ENCODE measurements at regions not wholly inside any gene's neighbourhood (a gene's known extent, or its start where the extent isn't known, plus 50 kb on each side); places are given as distances from the start of the nearest gene placed in this dataset.
A peak's percentile ranks its signal among the peaks of the same experiment; 100 is the strongest.

DNA sequence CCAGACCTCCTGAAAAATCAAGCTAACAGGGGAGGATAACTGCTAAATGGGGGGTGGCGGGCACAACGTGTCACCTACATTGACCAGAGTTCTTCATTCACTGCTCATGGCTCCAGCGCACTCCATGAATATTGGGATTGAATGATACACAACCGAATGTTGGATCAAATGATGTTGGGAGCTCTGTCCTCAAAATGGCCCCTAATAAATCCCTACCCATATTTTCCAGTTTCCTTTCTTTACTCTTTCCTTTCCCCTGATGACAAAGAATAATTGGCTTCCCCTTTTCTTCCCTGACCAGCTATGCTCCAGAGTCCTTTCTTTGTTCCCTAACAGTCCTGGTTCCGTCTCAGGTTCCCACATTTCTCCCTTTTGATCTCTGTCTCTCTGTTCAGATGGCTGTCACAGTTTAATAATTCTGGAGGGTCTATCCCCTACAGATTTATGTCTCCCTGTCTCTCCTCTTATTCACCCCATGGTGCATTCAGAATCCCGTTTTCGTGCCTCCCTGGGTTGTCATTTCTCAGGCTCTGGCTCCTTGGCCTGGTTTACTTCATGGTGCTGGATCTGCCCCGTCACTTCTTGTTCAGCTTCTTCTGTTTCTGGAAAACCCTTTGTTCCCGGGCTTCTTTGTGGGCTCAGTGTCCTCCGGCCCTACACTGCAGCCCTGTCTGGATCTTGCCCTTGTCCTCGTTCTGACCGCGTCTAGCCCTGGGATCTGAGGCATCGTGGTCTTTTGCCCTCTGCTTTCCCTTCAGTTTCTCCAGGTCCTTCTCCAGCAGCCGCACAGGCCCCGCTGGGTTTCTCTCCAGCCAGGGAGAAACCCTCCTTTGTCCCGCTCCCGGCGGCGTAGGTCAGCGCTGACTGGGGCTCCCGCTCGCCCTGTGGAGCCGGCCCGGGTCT, 78.3 kb downstream of the NDUFS5 start (continued):
- TF ChIP-seq, protein P1, sequence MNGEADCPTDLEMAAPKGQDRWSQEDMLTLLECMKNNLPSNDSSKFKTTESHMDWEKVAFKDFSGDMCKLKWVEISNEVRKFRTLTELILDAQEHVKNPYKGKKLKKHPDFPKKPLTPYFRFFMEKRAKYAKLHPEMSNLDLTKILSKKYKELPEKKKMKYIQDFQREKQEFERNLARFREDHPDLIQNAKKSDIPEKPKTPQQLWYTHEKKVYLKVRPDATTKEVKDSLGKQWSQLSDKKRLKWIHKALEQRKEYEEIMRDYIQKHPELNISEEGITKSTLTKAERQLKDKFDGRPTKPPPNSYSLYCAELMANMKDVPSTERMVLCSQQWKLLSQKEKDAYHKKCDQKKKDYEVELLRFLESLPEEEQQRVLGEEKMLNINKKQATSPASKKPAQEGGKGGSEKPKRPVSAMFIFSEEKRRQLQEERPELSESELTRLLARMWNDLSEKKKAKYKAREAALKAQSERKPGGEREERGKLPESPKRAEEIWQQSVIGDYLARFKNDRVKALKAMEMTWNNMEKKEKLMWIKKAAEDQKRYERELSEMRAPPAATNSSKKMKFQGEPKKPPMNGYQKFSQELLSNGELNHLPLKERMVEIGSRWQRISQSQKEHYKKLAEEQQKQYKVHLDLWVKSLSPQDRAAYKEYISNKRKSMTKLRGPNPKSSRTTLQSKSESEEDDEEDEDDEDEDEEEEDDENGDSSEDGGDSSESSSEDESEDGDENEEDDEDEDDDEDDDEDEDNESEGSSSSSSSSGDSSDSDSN (IDR thresholded peaks at IDR 0.05; ENCODE audit: borderline replicate concordance in 1 of 2, low read depth in 2 of 2, low read length in 2 of 2), result peak in 1 of 2 experiments; percentile 26; a peak in 1 of 4 replicates

GRCh38 chr1:39105061-39105840, 79.1 kb downstream of the NDUFS5 start:
- Histone ChIP-seq H2AFZ (ENCODE audit: low read depth, low read length) (peak overlapping the region; percentile 93), H3K9ac (ENCODE audit: insufficient read depth in 1 of 2, low read depth in 2 of 2, low read length in 2 of 2) (peak overlapping the region; percentile 63 to 92), H3K4me3 (peak overlapping the region; percentile 53), H3K27ac (ENCODE audit: extremely low read depth, low read depth, low read length) (peak overlapping the region; percentile 52), H3K27me3 (ENCODE audit: control insufficient read depth in 2 of 2, insufficient read depth in 2 of 2, low read length in 2 of 2) (no peaks in the 10 kb centered on the region), H4K20me1 (replicated peaks; ENCODE audit: control insufficient read depth, insufficient read depth, low read length) (no peaks in the 10 kb centered on the region), H3K79me2 (ENCODE audit: control insufficient read depth, insufficient read depth, low read length) (peaks cover 35% of the 10 kb centered on the region), H3K9me3 (replicated peaks; ENCODE audit: control insufficient read depth, insufficient read depth, low read depth, low read length) (no peaks in the 10 kb centered on the region), H3K36me3 (ENCODE audit: control insufficient read depth, insufficient read depth, low read length) (no peaks in the 10 kb centered on the region), H3K4me2 (ENCODE audit: insufficient read depth, low read length) (peak overlapping the region; percentile 80), H3K4me1 (replicated peaks in 1 of 2; ENCODE audit: control insufficient read depth in 2 of 2, insufficient read depth in 2 of 2, low read length in 2 of 2) (peaks cover 22 to 43% of the 10 kb centered on the region in 2 experiments), H3K9me1 (ENCODE audit: control insufficient read depth, insufficient read depth, low read length) (no peaks in the 10 kb centered on the region)
- CTCF ChIA-PET (ENCODE audit: low intra/inter-chr PET ratio), result interaction anchor here (0.6 kb wide), 1 partner anchor 64 kb away, joined by 3 read pairs; no protein-coding TSS in a partner anchor
- in situ Hi-C loops (cut with MboI) (no loop called here), intact Hi-C loops (cut with micrococcal nuclease) (loop anchor here (10.0 kb wide), 2 partner anchors 310 to 610 kb away; no protein-coding TSS in a partner anchor)
- no peak for FAIRE-seq
- POLR2A ChIA-PET, result interaction anchor here (0.8 to 1.9 kb wide), 7 partner anchors 9 to 144 kb away, joined by 3 to 9 read pairs (median 3); no protein-coding TSS in a partner anchor
- 2% methylated on average over 76 of the region's 116 CpGs for WGBS (ENCODE audit: insufficient coverage, low coverage, missing lambda C conversion rate)
- ATAC-seq, result peak; percentile 83
- no TSS peak for BruUV-seq (replicated peaks)
- DNase-seq (ENCODE audit: extremely low read depth in 1 of 4, low spot score in 3 of 4), result peak; percentile 81 to 91 (median 87)
- TF ChIP-seq LCOR (CRISPR knock-in tag; IDR thresholded peaks at IDR 0.05), result no peak
- TF ChIP-seq ELF4 (CRISPR knock-in tag; IDR thresholded peaks at IDR 0.05), result no peak
- no peak for TF ChIP-seq ZC3H11A (IDR thresholded peaks at IDR 0.05; ENCODE audit: low read depth, low read length)
- TF ChIP-seq, protein P2, sequence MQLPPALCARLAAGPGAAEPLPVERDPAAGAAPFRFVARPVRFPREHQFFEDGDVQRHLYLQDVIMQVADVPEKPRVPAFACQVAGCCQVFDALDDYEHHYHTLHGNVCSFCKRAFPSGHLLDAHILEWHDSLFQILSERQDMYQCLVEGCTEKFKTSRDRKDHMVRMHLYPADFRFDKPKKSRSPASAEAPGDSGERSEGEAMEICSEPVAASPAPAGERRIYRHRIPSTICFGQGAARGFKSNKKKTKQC (CRISPR knock-in tag; IDR thresholded peaks at IDR 0.05), result no peak
- no peak for TF ChIP-seq SMARCA5 (IDR thresholded peaks at IDR 0.05)
- TF ChIP-seq ZNF384 (IDR thresholded peaks at IDR 0.05; ENCODE audit: low read depth, low read length), result no peak
- TF ChIP-seq PKNOX1 (IDR thresholded peaks at IDR 0.05), result no peak
- 0 out of 2 replicates have a peak, but pooled peaks have one; percentile 54 for TF ChIP-seq RUNX1 (IDR thresholded peaks at IDR 0.05; ENCODE audit: low read depth)
- TF ChIP-seq ATF7 (IDR thresholded peaks at IDR 0.05), result peak; percentile 28; the same call in 1 of the 2 replicates
- TF ChIP-seq HNRNPLL (IDR thresholded peaks at IDR 0.05; ENCODE audit: low read depth, low read length, poor library complexity, severe bottlenecking), result no peak
- TF ChIP-seq, protein P3, sequence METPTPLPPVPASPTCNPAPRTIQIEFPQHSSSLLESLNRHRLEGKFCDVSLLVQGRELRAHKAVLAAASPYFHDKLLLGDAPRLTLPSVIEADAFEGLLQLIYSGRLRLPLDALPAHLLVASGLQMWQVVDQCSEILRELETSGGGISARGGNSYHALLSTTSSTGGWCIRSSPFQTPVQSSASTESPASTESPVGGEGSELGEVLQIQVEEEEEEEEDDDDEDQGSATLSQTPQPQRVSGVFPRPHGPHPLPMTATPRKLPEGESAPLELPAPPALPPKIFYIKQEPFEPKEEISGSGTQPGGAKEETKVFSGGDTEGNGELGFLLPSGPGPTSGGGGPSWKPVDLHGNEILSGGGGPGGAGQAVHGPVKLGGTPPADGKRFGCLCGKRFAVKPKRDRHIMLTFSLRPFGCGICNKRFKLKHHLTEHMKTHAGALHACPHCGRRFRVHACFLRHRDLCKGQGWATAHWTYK (CRISPR knock-in tag; IDR thresholded peaks at IDR 0.05), result 0 out of 2 replicates have a peak, but pooled peaks have one; percentile 8
- peak in 1 of 2 experiments; percentile 21; a peak in 2 of 4 replicates for TF ChIP-seq NRF1 (conservative IDR thresholded peaks at IDR 0.05 in 1 of 2, IDR thresholded peaks at IDR 0.05 in 1 of 2)
